ENCODE measurements at regions not wholly inside any gene's neighbourhood (a gene's known extent, or its start where the extent isn't known, plus 50 kb on each side); places are given as distances from the start of the nearest gene placed in this dataset.

DNA sequence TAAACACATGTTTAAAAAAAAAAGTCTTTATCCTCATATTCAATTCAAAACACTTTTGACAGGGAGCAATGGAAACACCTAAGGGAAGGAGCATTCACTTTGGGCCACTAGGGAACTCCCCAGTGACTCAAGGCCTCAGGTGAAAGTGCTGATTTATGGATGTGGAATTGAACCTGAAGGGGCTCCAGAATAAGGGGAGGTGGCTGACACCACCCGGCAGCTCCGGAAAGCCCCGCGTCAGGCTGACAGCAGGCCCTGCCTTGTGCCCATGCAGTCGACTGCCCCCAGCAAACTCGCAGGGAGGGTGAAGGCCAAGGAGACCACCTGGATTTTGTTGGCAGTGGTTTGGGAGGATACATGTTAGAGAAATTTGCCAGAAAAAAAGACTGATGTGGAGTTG lies 275.3 kb upstream of the NCKAP5 start:
- no peaks in the 10 kb centered on the region for H3K79me2 ChIP-seq (ENCODE audit: control insufficient read depth, insufficient read depth, low read length)
- 98% methylated on average over 6 of the region's 6 CpGs for WGBS (ENCODE audit: insufficient coverage)
- H3K27me3 ChIP-seq (replicated peaks in 1 of 4; ENCODE audit: control extremely low read depth in 1 of 4, control insufficient read depth in 3 of 4, insufficient read depth in 4 of 4, low read length in 3 of 4), result peaks cover 0 to 11% (median 3%) of the 10 kb centered on the region in 4 experiments
- H3K4me1 ChIP-seq (ENCODE audit: control insufficient read depth in 2 of 2, insufficient read depth in 2 of 2, low read length in 2 of 2), result no peaks in the 10 kb centered on the region
- Mint-ChIP-seq H3K4me3 (no peak overlapping the region), H3K27me3 (peaks cover 11% of the 10 kb centered on the region), H3K27ac (no peak overlapping the region), H3K4me1 (peaks cover 6% of the 10 kb centered on the region), H3K9me3 (ENCODE audit: insufficient read depth) (no peaks in the 10 kb centered on the region)
- ChIA-PET POLR2A (no interaction called here), CTCF (interaction anchor here (0.7 to 4.6 kb wide), 13 partner anchors 9 to 1341 kb away, joined by 3 to 34 read pairs (median 8); no protein-coding TSS in a partner anchor)
- no peak overlapping the region for H2AFZ ChIP-seq (ENCODE audit: insufficient read depth, low read depth, low read length, poor library complexity, severe bottlenecking)
- ATAC-seq (ENCODE audit: low read depth), result no peak
- no peaks in the 10 kb centered on the region for H3K36me3 ChIP-seq (replicated peaks in 1 of 2; ENCODE audit: control extremely low read depth in 1 of 2, control insufficient read depth in 1 of 2, extremely low read depth in 1 of 2, insufficient read depth in 2 of 2, low read length in 1 of 2)
- H4K20me1 ChIP-seq (ENCODE audit: control insufficient read depth, insufficient read depth, low read length, poor library complexity, severe bottlenecking), result no peaks in the 10 kb centered on the region
- H3K9me3 ChIP-seq (ENCODE audit: control extremely low read depth in 1 of 3, control insufficient read depth in 2 of 3, insufficient read depth in 1 of 3, low read length in 2 of 3), result no peaks in the 10 kb centered on the region
- no peak for TF ChIP-seq EZH2 (IDR thresholded peaks at IDR 0.05; ENCODE audit: borderline replicate concordance, insufficient read depth, low read depth, low read length, poor library complexity, severe bottlenecking)
- TF ChIP-seq, protein P1, sequence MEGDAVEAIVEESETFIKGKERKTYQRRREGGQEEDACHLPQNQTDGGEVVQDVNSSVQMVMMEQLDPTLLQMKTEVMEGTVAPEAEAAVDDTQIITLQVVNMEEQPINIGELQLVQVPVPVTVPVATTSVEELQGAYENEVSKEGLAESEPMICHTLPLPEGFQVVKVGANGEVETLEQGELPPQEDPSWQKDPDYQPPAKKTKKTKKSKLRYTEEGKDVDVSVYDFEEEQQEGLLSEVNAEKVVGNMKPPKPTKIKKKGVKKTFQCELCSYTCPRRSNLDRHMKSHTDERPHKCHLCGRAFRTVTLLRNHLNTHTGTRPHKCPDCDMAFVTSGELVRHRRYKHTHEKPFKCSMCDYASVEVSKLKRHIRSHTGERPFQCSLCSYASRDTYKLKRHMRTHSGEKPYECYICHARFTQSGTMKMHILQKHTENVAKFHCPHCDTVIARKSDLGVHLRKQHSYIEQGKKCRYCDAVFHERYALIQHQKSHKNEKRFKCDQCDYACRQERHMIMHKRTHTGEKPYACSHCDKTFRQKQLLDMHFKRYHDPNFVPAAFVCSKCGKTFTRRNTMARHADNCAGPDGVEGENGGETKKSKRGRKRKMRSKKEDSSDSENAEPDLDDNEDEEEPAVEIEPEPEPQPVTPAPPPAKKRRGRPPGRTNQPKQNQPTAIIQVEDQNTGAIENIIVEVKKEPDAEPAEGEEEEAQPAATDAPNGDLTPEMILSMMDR (IDR thresholded peaks at IDR 0.05), result no peak
- no peak overlapping the region for H3K4me3 ChIP-seq (ENCODE audit: control extremely low read depth in 1 of 5, extremely low read depth in 1 of 5, insufficient read depth in 1 of 5, low read depth in 2 of 5, low read length in 4 of 5)
- DNase-seq, result no peak
- H3K4me2 ChIP-seq (replicated peaks; ENCODE audit: low read depth, low read length, poor library complexity, severe bottlenecking), result no peak overlapping the region
- H3K9ac ChIP-seq (ENCODE audit: low read length), result no peak overlapping the region
- intact Hi-C loops (cut with micrococcal nuclease), result loop anchor here (10.0 kb wide), 1 partner anchor 329 kb away; no protein-coding TSS in a partner anchor
- H3K27ac ChIP-seq (ENCODE audit: low read length in 2 of 2), result no peak overlapping the region

DNA sequence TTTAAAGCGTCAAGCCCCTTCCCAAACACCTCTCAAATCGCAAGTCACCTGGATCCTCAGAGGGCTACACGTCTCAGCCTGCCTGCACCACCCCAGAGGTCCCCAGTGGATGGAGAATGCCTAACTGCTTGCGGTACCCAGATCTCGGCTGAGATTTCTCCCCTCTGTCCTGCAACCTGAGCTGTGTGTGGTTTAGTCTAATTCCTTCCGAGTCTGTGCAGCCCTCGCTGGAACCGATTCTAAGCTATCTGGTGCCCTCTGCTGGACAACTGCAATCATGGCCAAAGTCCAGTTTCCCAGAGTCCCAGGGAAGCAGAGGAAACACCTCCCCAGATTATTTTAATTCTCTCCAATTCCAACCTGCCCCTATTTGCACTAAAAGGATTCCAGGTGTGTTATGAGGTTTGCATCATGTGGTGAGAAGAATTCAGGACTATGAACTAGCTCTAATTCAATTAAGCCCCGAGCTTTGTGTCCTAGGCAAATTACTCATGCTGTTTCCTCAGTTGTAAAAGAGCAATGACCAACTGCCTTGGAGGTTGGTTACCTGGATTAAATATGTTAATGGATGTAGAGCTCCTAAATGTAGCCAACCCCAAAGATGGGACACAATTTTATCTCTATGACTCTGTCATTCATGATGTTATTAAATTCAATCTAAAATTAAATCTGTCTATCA lies 276.1 kb upstream of the NCKAP5 start:
- H2AFZ ChIP-seq (ENCODE audit: insufficient read depth, low read depth, low read length, poor library complexity, severe bottlenecking), result peak overlapping the region; percentile 18
- H3K27ac Mint-ChIP-seq, result no peak overlapping the region
- no peak overlapping the region for H3K27ac ChIP-seq (ENCODE audit: low read length in 2 of 2)
- CTCF ChIA-PET, result interaction anchor here (0.5 to 4.6 kb wide), 23 partner anchors 9 to 1302 kb away, joined by 3 to 34 read pairs (median 3); no protein-coding TSS in a partner anchor
- H3K27me3 Mint-ChIP-seq, result peaks cover 11% of the 10 kb centered on the region
- no peak overlapping the region for H3K4me2 ChIP-seq (replicated peaks; ENCODE audit: low read depth, low read length, poor library complexity, severe bottlenecking)
- peaks cover 0 to 11% (median 3%) of the 10 kb centered on the region in 4 experiments for H3K27me3 ChIP-seq (replicated peaks in 1 of 4; ENCODE audit: control extremely low read depth in 1 of 4, control insufficient read depth in 3 of 4, insufficient read depth in 4 of 4, low read length in 3 of 4)
- H3K4me1 ChIP-seq (ENCODE audit: control insufficient read depth in 2 of 2, insufficient read depth in 2 of 2, low read length in 2 of 2), result no peaks in the 10 kb centered on the region
- POLR2A ChIA-PET, result no interaction called here
- H3K9me3 ChIP-seq (ENCODE audit: control extremely low read depth in 1 of 3, control insufficient read depth in 2 of 3, insufficient read depth in 1 of 3, low read length in 2 of 3), result no peaks in the 10 kb centered on the region
- no peak overlapping the region for H3K4me3 ChIP-seq (ENCODE audit: control extremely low read depth in 1 of 5, extremely low read depth in 1 of 5, insufficient read depth in 1 of 5, low read depth in 2 of 5, low read length in 4 of 5)
- 30% methylated on average over 8 of the region's 9 CpGs for WGBS (ENCODE audit: insufficient coverage)
- DNase-seq (peak; percentile 68), ATAC-seq (ENCODE audit: low read depth) (no peak)
- H3K36me3 ChIP-seq (replicated peaks in 1 of 2; ENCODE audit: control extremely low read depth in 1 of 2, control insufficient read depth in 1 of 2, extremely low read depth in 1 of 2, insufficient read depth in 2 of 2, low read length in 1 of 2), result no peaks in the 10 kb centered on the region
- H3K79me2 ChIP-seq (ENCODE audit: control insufficient read depth, insufficient read depth, low read length), result no peaks in the 10 kb centered on the region
- peaks cover 6% of the 10 kb centered on the region for H3K4me1 Mint-ChIP-seq
- no peak for TF ChIP-seq EZH2 (IDR thresholded peaks at IDR 0.05; ENCODE audit: borderline replicate concordance, insufficient read depth, low read depth, low read length, poor library complexity, severe bottlenecking)
- TF ChIP-seq, protein P1 (IDR thresholded peaks at IDR 0.05), result peak; percentile 95
- intact Hi-C loops (cut with micrococcal nuclease), result loop anchor here (10.0 kb wide), 1 partner anchor 330 kb away; no protein-coding TSS in a partner anchor
- H4K20me1 ChIP-seq (ENCODE audit: control insufficient read depth, insufficient read depth, low read length, poor library complexity, severe bottlenecking), result no peaks in the 10 kb centered on the region
- H3K4me3 Mint-ChIP-seq, result no peak overlapping the region
- H3K9ac ChIP-seq (ENCODE audit: low read length), result no peak overlapping the region
- no peaks in the 10 kb centered on the region for H3K9me3 Mint-ChIP-seq (ENCODE audit: insufficient read depth)
